DND-41 (cell line): ENCODE measurements at regions not wholly inside any gene's neighbourhood (a gene's known extent, or its start where the extent isn't known, plus 50 kb on each side); places are given as distances from the start of the nearest gene placed in this dataset.

Source experiments
- CTCF ChIP-seq: IDR thresholded peaks from 2 replicates; pipeline ENCODE4 v1.5.1; 2012; ENCODE audit warnings: borderline replicate concordance, low read length, moderate library complexity, mild to moderate bottlenecking; ENCODE audit not compliant: poor library complexity, severe bottlenecking; ENCODE audit errors: extremely low read depth
- EZH2 ChIP-seq: IDR thresholded peaks from 3 replicates; pipeline ENCODE4 v1.6.1; 2012; ENCODE audit warnings: borderline replicate concordance, low read depth, mild to moderate bottlenecking, moderate library complexity, low read length, inconsistent platforms; ENCODE audit not compliant: severe bottlenecking

DNA sequence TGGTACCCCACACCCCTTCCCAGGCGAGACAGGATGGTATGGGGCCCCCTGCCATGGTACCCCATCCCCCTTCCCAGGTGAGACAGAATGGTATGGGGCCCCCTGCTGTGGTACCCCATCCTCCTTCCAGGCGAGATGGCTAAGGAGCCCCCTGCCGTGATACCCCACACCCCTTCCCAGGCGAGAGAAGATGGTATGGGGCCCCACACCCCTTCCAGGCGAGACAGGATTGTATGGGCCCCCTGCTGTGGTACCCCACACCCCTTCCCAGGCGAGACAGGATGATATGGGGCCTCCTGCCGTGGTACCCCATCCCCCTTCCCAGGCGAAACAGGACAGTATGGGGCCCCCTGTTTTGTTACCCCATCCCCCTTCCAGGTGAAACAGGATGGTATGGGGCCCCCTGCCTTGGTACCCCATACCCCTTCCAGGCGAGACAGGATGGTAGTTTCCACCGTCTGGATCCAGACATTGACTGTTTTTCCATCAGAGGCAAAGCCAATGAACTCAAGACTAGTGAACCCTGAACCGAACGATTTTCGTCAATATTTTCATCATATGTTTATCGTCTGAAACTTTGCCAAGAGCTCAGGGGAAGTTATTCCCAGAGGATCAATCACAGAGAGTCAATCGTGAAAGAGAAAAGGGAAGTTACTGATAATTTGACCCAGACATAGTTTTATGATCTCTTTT lies 75.0 kb downstream of the MYCN start:
- TF ChIP-seq CTCF, result no peak
- no peak for TF ChIP-seq EZH2
